ENCODE measurements at regions not wholly inside any gene's neighbourhood (a gene's known extent, or its start where the extent isn't known, plus 50 kb on each side); places are given as distances from the start of the nearest gene placed in this dataset.

GRCh38 chr12:43105426-43105981 lies 446.5 kb downstream of the ADAMTS20 start:
- Histone ChIP-seq H3K36me3 (no peaks in the 10 kb centered on the region), H3K27ac (no peak overlapping the region), H3K4me1 (no peaks in the 10 kb centered on the region), H3K27me3 (no peaks in the 10 kb centered on the region), H3K9me3 (no peaks in the 10 kb centered on the region), H3K4me3 (no peak overlapping the region)
- TF ChIP-seq CTCF (IDR thresholded peaks at IDR 0.05) (no peak), POLR2A (IDR thresholded peaks at IDR 0.05) (no peak), EP300 (IDR thresholded peaks at IDR 0.05) (no peak), POLR2AphosphoS5 (IDR thresholded peaks at IDR 0.05) (no peak)
- 59 to 70% methylated on average over 6 of the region's 6 CpGs for WGBS, 2 donors (ENCODE audit: low coverage in 1 of 2)
- ATAC-seq, result no peak

GRCh38 chr12:43104494-43104893 lies 447.5 kb downstream of the ADAMTS20 start:
- WGBS, 2 donors (ENCODE audit: low coverage in 1 of 2), result 100% methylated on average over 3 of the region's 3 CpGs; no CpG with 5 or more reads in 1 of the 2 donors
- ATAC-seq, result no peak
- no peaks in the 10 kb centered on the region for H3K4me1 ChIP-seq
- no peaks in the 10 kb centered on the region for H3K9me3 ChIP-seq
- no peaks in the 10 kb centered on the region for H3K36me3 ChIP-seq
- no peak overlapping the region for H3K4me3 ChIP-seq
- TF ChIP-seq EP300 (IDR thresholded peaks at IDR 0.05) (no peak), CTCF (IDR thresholded peaks at IDR 0.05) (no peak), POLR2A (IDR thresholded peaks at IDR 0.05) (no peak), POLR2AphosphoS5 (IDR thresholded peaks at IDR 0.05) (no peak)
- no peak overlapping the region for H3K27ac ChIP-seq
- H3K27me3 ChIP-seq, result no peaks in the 10 kb centered on the region

GRCh38 chr12:43103866-43104265 lies 448.1 kb downstream of the ADAMTS20 start:
- no peaks in the 10 kb centered on the region for H3K36me3 ChIP-seq
- no peaks in the 10 kb centered on the region for H3K27me3 ChIP-seq
- H3K9me3 ChIP-seq, result no peaks in the 10 kb centered on the region
- 100% methylated on average over 1 of the region's 1 CpG; no CpG with 5 or more reads in 1 of the 2 donors for WGBS, 2 donors (ENCODE audit: low coverage in 1 of 2)
- H3K4me3 ChIP-seq, result no peak overlapping the region
- no peak for ATAC-seq
- no peaks in the 10 kb centered on the region for H3K4me1 ChIP-seq
- H3K27ac ChIP-seq, result no peak overlapping the region
- TF ChIP-seq EP300 (IDR thresholded peaks at IDR 0.05) (no peak), POLR2AphosphoS5 (IDR thresholded peaks at IDR 0.05) (no peak), CTCF (IDR thresholded peaks at IDR 0.05) (no peak), POLR2A (IDR thresholded peaks at IDR 0.05) (no peak)

- Histone ChIP-seq H3K36me3 (no peaks in the 10 kb centered on the region), H3K27me3 (no peaks in the 10 kb centered on the region), H3K27ac (no peak overlapping the region), H3K4me3 (no peak overlapping the region), H3K4me1 (no peaks in the 10 kb centered on the region), H3K9me3 (no peaks in the 10 kb centered on the region)
- 71 to 96% methylated on average over 3 to 4 of the region's 4 CpGs for WGBS, 2 donors (ENCODE audit: low coverage in 1 of 2)
- TF ChIP-seq EP300 (IDR thresholded peaks at IDR 0.05), result no peak
- no peak for TF ChIP-seq POLR2AphosphoS5 (IDR thresholded peaks at IDR 0.05)
- no peak for ATAC-seq
These were observed 449.3 kb downstream of the ADAMTS20 start for GRCh38 chr12:43102546-43103264.

GRCh38 chr12:43100231-43100630 lies 451.8 kb downstream of the ADAMTS20 start:
- H3K36me3 ChIP-seq, result no peaks in the 10 kb centered on the region
- no peak overlapping the region for H3K4me3 ChIP-seq
- no peak for TF ChIP-seq CTCF (IDR thresholded peaks at IDR 0.05)
- TF ChIP-seq POLR2AphosphoS5 (IDR thresholded peaks at IDR 0.05), result no peak
- no peak for TF ChIP-seq EP300 (IDR thresholded peaks at IDR 0.05)
- no peak for TF ChIP-seq POLR2A (IDR thresholded peaks at IDR 0.05)
- no peaks in the 10 kb centered on the region for H3K9me3 ChIP-seq
- WGBS, 2 donors (ENCODE audit: low coverage in 1 of 2), result 62 to 69% methylated on average over 1 of the region's 1 CpG
- ATAC-seq, result no peak
- no peak overlapping the region for H3K27ac ChIP-seq
- H3K4me1 ChIP-seq, result no peaks in the 10 kb centered on the region
- no peaks in the 10 kb centered on the region for H3K27me3 ChIP-seq
